ENCODE measurements at regions not wholly inside any gene's neighbourhood (a gene's known extent, or its start where the extent isn't known, plus 50 kb on each side); places are given as distances from the start of the nearest gene placed in this dataset.

DNA sequence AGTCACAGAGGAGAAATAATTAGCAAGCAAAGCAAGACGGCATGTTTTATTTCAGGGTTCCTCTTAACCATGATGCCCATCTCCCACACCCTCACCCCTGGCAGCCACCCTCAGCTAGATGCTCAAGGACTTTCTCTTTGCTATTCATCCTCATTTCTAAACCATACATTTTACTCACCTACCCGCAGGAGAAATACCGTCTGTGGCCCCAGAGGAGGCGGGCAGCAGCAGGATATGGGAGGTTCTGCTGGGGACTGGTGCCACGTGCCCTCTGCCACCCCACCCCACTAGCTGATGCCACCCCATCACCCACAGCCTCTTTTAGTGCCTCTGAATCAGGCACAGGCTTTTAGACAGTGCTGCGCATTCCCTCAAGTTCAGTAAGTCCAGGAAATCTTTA lies 168.7 kb upstream of the ITGB1 start:
- Histone ChIP-seq H3K4me3 (no peak overlapping the region), H3K36me3 (ENCODE audit: control insufficient read depth in 4 of 4, insufficient read depth in 4 of 4, low read length in 4 of 4) (no peaks in the 10 kb centered on the region), H3K9me3 (ENCODE audit: control insufficient read depth in 4 of 4, insufficient read depth in 3 of 4, low read length in 3 of 4) (no peaks in the 10 kb centered on the region), H3K27me3 (ENCODE audit: control insufficient read depth in 3 of 3, insufficient read depth in 3 of 3, low read length in 2 of 3) (no peaks in the 10 kb centered on the region), H3K4me1 (ENCODE audit: control insufficient read depth in 5 of 5, insufficient read depth in 5 of 5, low read length in 5 of 5) (peaks cover 0 to 17% (median 0%) of the 10 kb centered on the region in 5 donors), H3K27ac (ENCODE audit: low read depth in 1 of 2, low read length in 1 of 2) (peak overlapping the region in 1 of 2 donors; percentile 58), H3K9ac (ENCODE audit: insufficient read depth in 1 of 2, low read length in 2 of 2) (no peak overlapping the region)
- TF ChIP-seq, protein P1, sequence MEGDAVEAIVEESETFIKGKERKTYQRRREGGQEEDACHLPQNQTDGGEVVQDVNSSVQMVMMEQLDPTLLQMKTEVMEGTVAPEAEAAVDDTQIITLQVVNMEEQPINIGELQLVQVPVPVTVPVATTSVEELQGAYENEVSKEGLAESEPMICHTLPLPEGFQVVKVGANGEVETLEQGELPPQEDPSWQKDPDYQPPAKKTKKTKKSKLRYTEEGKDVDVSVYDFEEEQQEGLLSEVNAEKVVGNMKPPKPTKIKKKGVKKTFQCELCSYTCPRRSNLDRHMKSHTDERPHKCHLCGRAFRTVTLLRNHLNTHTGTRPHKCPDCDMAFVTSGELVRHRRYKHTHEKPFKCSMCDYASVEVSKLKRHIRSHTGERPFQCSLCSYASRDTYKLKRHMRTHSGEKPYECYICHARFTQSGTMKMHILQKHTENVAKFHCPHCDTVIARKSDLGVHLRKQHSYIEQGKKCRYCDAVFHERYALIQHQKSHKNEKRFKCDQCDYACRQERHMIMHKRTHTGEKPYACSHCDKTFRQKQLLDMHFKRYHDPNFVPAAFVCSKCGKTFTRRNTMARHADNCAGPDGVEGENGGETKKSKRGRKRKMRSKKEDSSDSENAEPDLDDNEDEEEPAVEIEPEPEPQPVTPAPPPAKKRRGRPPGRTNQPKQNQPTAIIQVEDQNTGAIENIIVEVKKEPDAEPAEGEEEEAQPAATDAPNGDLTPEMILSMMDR (IDR thresholded peaks at IDR 0.05; ENCODE audit: control extremely low read depth, extremely low read depth): no peak
- no peak for ATAC-seq (ENCODE audit: insufficient read depth, low FRiP score)
- DNase-seq: no peak
- 81 to 90% methylated on average over 6 of the region's 6 CpGs for WGBS, 2 donors

DNA sequence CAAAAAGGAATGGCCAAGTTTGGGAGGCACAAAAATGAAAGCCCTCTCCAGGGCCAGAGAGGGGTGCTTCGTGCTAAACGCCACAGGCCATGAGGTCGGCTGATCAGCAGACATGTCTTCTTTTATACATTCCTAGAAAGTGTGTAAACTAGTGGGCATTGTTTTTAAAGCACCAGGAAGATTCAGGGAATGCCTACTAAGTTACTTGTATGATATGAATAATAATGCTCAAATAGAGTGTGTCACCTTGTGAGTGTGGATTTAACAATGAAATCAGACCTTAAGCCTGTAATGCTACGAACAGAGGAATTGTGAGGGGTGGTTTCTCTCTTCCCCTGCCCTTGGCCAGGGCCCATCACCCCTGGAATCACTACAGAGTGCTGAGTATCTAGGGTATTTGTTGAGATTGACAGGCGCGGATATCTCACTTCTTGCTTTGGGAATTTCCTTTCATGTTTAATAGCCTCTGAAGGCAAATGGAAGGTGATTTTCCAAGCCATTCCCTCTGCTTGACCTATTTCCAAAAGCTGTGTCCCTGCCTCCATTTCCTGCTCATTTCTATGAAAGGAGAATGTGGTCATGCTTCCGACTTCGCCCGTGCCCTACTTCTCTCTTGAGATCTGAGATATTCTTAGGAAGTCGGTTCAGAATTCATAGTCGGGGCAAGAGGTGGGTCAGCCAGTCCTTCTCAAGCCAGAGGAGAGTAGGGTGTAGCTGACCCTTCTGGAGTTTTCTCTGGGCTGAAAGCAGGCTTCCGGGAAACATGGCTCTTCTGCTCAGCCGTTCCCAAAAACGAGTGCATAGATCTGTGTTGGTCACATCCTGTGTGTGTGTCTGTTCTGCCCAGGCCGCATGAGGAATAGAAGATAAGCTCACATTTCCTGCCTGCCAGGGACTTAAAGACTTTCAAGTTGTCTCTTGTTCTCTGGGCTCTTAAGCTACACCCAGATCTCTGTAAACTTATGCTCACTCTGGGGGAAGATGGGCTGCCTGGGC lies 167.8 kb upstream of the ITGB1 start:
- Histone ChIP-seq H3K27me3 (ENCODE audit: control insufficient read depth in 3 of 3, insufficient read depth in 3 of 3, low read length in 2 of 3) (no peaks in the 10 kb centered on the region), H3K4me1 (ENCODE audit: control insufficient read depth in 5 of 5, insufficient read depth in 5 of 5, low read length in 5 of 5) (peaks cover 0 to 14% (median 0%) of the 10 kb centered on the region in 5 donors), H3K27ac (ENCODE audit: low read depth in 1 of 2, low read length in 1 of 2) (peak overlapping the region in 1 of 2 donors; percentile 80), H3K9ac (ENCODE audit: insufficient read depth in 1 of 2, low read length in 2 of 2) (no peak overlapping the region), H3K4me3 (no peak overlapping the region), H3K9me3 (ENCODE audit: control insufficient read depth in 4 of 4, insufficient read depth in 3 of 4, low read length in 3 of 4) (no peaks in the 10 kb centered on the region), H3K36me3 (ENCODE audit: control insufficient read depth in 4 of 4, insufficient read depth in 4 of 4, low read length in 4 of 4) (no peaks in the 10 kb centered on the region)
- DNase-seq: peak in 1 of 3 donors; percentile 46
- TF ChIP-seq, protein P1 (IDR thresholded peaks at IDR 0.05; ENCODE audit: control extremely low read depth, extremely low read depth): no peak
- WGBS, 2 donors: 62 to 64% methylated on average over 15 of the region's 15 CpGs
- no peak for ATAC-seq (ENCODE audit: insufficient read depth, low FRiP score)

DNA sequence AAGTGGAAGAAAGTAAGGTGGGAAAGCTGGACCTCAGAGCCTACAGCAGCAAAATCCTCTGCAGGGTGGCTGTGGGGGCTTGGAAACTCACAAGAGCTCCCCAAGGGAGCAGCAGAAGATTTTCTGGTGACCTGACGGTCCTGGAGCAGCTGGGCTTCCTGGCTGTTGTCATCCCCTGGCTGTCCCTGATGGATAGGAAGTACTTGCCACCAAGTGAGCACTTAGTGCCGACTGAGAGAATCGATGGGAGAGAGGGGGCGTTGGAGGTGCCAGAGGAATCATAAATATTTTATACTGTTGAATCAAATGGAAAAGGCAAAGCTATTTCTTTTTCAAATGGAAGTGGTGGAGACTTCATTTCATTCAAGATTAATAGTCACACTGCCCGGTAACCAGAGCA lies 167.1 kb upstream of the ITGB1 start:
- no peaks in the 10 kb centered on the region for H3K27me3 ChIP-seq (ENCODE audit: control insufficient read depth in 3 of 3, insufficient read depth in 3 of 3, low read length in 2 of 3)
- peaks cover 0 to 14% (median 0%) of the 10 kb centered on the region in 5 donors for H3K4me1 ChIP-seq (ENCODE audit: control insufficient read depth in 5 of 5, insufficient read depth in 5 of 5, low read length in 5 of 5)
- H3K27ac ChIP-seq (ENCODE audit: low read depth in 1 of 2, low read length in 1 of 2): no peak overlapping the region
- no peak for DNase-seq
- no peak for ATAC-seq (ENCODE audit: insufficient read depth, low FRiP score)
- 76 to 86% methylated on average over 5 of the region's 5 CpGs for WGBS, 2 donors
- no peaks in the 10 kb centered on the region for H3K9me3 ChIP-seq (ENCODE audit: control insufficient read depth in 4 of 4, insufficient read depth in 3 of 4, low read length in 3 of 4)
- no peak overlapping the region for H3K4me3 ChIP-seq
- H3K36me3 ChIP-seq (ENCODE audit: control insufficient read depth in 4 of 4, insufficient read depth in 4 of 4, low read length in 4 of 4): no peaks in the 10 kb centered on the region
- TF ChIP-seq, protein P1 (IDR thresholded peaks at IDR 0.05; ENCODE audit: control extremely low read depth, extremely low read depth): no peak
- H3K9ac ChIP-seq (ENCODE audit: insufficient read depth in 1 of 2, low read length in 2 of 2): no peak overlapping the region
